ENCODE measurements at regions not wholly inside any gene's neighbourhood (a gene's known extent, or its start where the extent isn't known, plus 50 kb on each side); places are given as distances from the start of the nearest gene placed in this dataset.

DNA sequence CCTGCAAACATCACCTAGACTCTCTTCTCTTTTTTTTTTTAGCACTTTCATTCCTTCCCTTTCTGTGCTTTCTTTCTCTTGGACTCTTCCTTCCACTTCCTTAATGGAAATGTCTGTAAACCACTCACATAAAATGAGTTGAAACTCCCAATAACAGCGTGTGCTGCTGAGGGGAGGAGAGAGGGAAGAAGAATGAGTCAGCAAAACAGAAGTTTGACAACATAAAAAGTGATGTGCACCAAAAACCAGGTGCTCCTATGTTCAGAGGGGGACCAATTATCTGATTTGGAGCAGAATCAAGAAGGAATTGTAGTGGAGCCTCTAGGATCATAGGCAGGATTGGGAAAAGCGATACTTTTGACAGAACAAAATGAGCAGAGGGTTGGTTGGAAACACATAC lies 712.1 kb upstream of the IGFBP3 start:
- Histone ChIP-seq H3K4me3 (ENCODE audit: extremely low read depth in 1 of 4, insufficient read depth in 2 of 4, low read depth in 3 of 4, low read length in 4 of 4) (no peak overlapping the region), H3K4me2 (ENCODE audit: insufficient read depth in 1 of 2, low read depth in 2 of 2, low read length in 2 of 2) (no peak overlapping the region), H3K18ac (ENCODE audit: extremely low read depth, low read length) (no peak overlapping the region), H3K56ac (replicated peaks; ENCODE audit: insufficient read length, low read depth, low read length) (no peak overlapping the region), H3K23ac (ENCODE audit: insufficient read length) (no peak overlapping the region), H4K20me1 (replicated peaks in 1 of 2; ENCODE audit: control insufficient read depth in 1 of 2, insufficient read depth in 2 of 2, low read length in 2 of 2) (no peaks in the 10 kb centered on the region), H4K91ac (replicated peaks; ENCODE audit: insufficient read length, low read length) (no peak overlapping the region), H3K4ac (replicated peaks; ENCODE audit: insufficient read length, low read depth, low read length) (no peak overlapping the region), H3K9ac (replicated peaks in 1 of 4; ENCODE audit: extremely low read depth in 1 of 4, low read depth in 3 of 4, low read length in 3 of 4) (no peak overlapping the region), H2BK120ac (replicated peaks; ENCODE audit: low read depth, low read length) (no peak overlapping the region), H2AFZ (ENCODE audit: low read length) (peak overlapping the region; percentile 77; the same call in 1 of the 2 replicates), H3K9me3 (ENCODE audit: insufficient read depth in 2 of 2, low read depth in 1 of 2, low read length in 1 of 2) (no peaks in the 10 kb centered on the region; a peak in 1 of 4 replicates), H3K36me3 (ENCODE audit: control insufficient read depth in 2 of 4, insufficient read depth in 4 of 4, low read length in 3 of 4) (no peaks in the 10 kb centered on the region), H3K4me1 (replicated peaks in 1 of 4; ENCODE audit: control insufficient read depth in 3 of 4, insufficient read depth in 4 of 4, low read length in 3 of 4) (0 out of 7 replicates have a peak, but pooled peaks cover 0 to 2% (median 0%) of the 10 kb centered on the region in 4 experiments), H3K27ac (ENCODE audit: low read depth, low read length) (no peak overlapping the region), H2BK20ac (ENCODE audit: low read length) (no peak overlapping the region), H3K27me3 (replicated peaks in 1 of 4; ENCODE audit: control insufficient read depth in 3 of 4, extremely low read depth in 1 of 4, insufficient read depth in 3 of 4, low read length in 3 of 4) (no peaks in the 10 kb centered on the region), H3K79me1 (ENCODE audit: low read depth, low read length) (no peaks in the 10 kb centered on the region), H3K23me2 (ENCODE audit: low read depth, low read length) (no peaks in the 10 kb centered on the region), H4K5ac (ENCODE audit: insufficient read length, low read depth, low read length) (no peak overlapping the region), H2BK12ac (ENCODE audit: low read depth, low read length) (no peak overlapping the region), H2BK15ac (ENCODE audit: low read length) (no peak overlapping the region), H2AK5ac (ENCODE audit: low read depth, low read length) (no peak overlapping the region), H3K14ac (ENCODE audit: insufficient read length) (no peak overlapping the region), H3K79me2 (ENCODE audit: control insufficient read depth in 1 of 2, insufficient read depth in 2 of 2, low read length in 2 of 2) (no peaks in the 10 kb centered on the region), H2BK5ac (ENCODE audit: low read depth, low read length) (no peak overlapping the region), H4K8ac (ENCODE audit: extremely low read depth, insufficient read depth, low read length) (no peak overlapping the region)
- FAIRE-seq, result no peak
- no peak for DNase-seq (ENCODE audit: low read depth in 1 of 2, low spot score in 2 of 2)
- ChIA-PET POLR2A (ENCODE audit: partially characterized antibody) (no interaction called here), CTCF (ENCODE audit: partially characterized antibody) (no interaction called here)
- 100% methylated on average over 2 of the region's 2 CpGs; no CpG with 5 or more reads in 1 of the 2 experiments for WGBS, 2 experiments (ENCODE audit: extremely low coverage in 1 of 2, insufficient coverage in 1 of 2, insufficient read length in 1 of 2, insufficient replicate concordance in 2 of 2, low coverage in 1 of 2, low lambda C conversion rate in 2 of 2, missing lambda C conversion rate in 1 of 2)
- TF ChIP-seq, protein P1, sequence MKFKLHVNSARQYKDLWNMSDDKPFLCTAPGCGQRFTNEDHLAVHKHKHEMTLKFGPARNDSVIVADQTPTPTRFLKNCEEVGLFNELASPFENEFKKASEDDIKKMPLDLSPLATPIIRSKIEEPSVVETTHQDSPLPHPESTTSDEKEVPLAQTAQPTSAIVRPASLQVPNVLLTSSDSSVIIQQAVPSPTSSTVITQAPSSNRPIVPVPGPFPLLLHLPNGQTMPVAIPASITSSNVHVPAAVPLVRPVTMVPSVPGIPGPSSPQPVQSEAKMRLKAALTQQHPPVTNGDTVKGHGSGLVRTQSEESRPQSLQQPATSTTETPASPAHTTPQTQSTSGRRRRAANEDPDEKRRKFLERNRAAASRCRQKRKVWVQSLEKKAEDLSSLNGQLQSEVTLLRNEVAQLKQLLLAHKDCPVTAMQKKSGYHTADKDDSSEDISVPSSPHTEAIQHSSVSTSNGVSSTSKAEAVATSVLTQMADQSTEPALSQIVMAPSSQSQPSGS (IDR thresholded peaks at IDR 0.05; ENCODE audit: low read length), result no peak
- peak; percentile 31; the same call in 1 of the 2 replicates for TF ChIP-seq MAFK (IDR thresholded peaks at IDR 0.05; ENCODE audit: low read depth, low read length)
- TF ChIP-seq, protein P2, sequence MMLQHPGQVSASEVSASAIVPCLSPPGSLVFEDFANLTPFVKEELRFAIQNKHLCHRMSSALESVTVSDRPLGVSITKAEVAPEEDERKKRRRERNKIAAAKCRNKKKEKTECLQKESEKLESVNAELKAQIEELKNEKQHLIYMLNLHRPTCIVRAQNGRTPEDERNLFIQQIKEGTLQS (IDR thresholded peaks at IDR 0.05; ENCODE audit: insufficient read depth, low read depth, low read length), result no peak

Measured in H1 (cell line).